ENCODE measurements at regions not wholly inside any gene's neighbourhood (a gene's known extent, or its start where the extent isn't known, plus 50 kb on each side); places are given as distances from the start of the nearest gene placed in this dataset.

GRCh38 chr9:86765746-86766430, 181.4 kb downstream of the GAS1 start:
- no peak for TF ChIP-seq EZH2 (IDR thresholded peaks at IDR 0.05; ENCODE audit: borderline replicate concordance, insufficient read depth, low read length, poor library complexity, severe bottlenecking)
- TF ChIP-seq REST (IDR thresholded peaks at IDR 0.05; ENCODE audit: borderline replicate concordance): no peak
- no peak for TF ChIP-seq RAD21 (conservative IDR thresholded peaks at IDR 0.05)
- no peak for TF ChIP-seq CTCF (IDR thresholded peaks at IDR 0.05; ENCODE audit: poor library complexity, severe bottlenecking)
- no peak for TF ChIP-seq EP300 (conservative IDR thresholded peaks at IDR 0.05; ENCODE audit: poor library complexity, severe bottlenecking)
- no peak for TF ChIP-seq POLR2AphosphoS5 (IDR thresholded peaks at IDR 0.05)

Data from neural cell (in vitro differentiated cells).